Uterus (tissue), 3 donors: ENCODE measurements at regions not wholly inside any gene's neighbourhood (a gene's known extent, or its start where the extent isn't known, plus 50 kb on each side); places are given as distances from the start of the nearest gene placed in this dataset.

Source experiments
- DNase-seq, 2 donors: peaks; one replicate each; pipeline ENCODE4 v3.0.0-alpha.2; 2019 to 2020
- H3K27ac ChIP-seq, 2 donors: fragments of 200-600 bp; sonication (generic); 1 replicate in 1 of 2; 2 replicates in 1 of 2; pipeline ENCODE4 v1.5.1; 2016 to 2018
- H3K27me3 ChIP-seq, 2 donors: fragments of 200-600 bp; sonication (generic); one replicate each; pipeline ENCODE4 v1.5.1; 2018 to 2019; ENCODE audit warnings: control low read depth in 1 of 2
- H3K36me3 ChIP-seq, 2 donors: fragments of 200-600 bp; sonication (generic); one replicate each; pipeline ENCODE4 v1.5.1; 2019; ENCODE audit warnings: control low read depth in 1 of 2
- H3K4me1 ChIP-seq, 2 donors: fragments of 200-600 bp; sonication (generic); one replicate each; pipeline ENCODE4 v1.5.1; 2018 to 2019; ENCODE audit warnings: control low read depth in 1 of 2
- H3K4me3 ChIP-seq, 2 donors: fragments of 200-600 bp; sonication (generic); 1 replicate in 1 of 2; 2 replicates in 1 of 2; pipeline ENCODE4 v1.5.1; 2018 to 2019; ENCODE audit warnings: mild to moderate bottlenecking in 1 of 2
- H3K9me3 ChIP-seq, 2 donors: fragments of 200-600 bp; sonication (generic); one replicate each; pipeline ENCODE4 v1.5.1; 2019; ENCODE audit warnings: control low read depth in 1 of 2
- POLR2A ChIP-seq, 2 donors: fragments of 450-650 bp; IDR thresholded peaks; one replicate each; pipeline ENCODE4 v1.6.1; 2016; ENCODE audit warnings: antibody characterized with exemption in 2 of 2, mild to moderate bottlenecking in 1 of 2, moderate library complexity in 1 of 2
- intact Hi-C: fragments of 100-400 bp; cut with DNase I; formaldehyde crosslinking; loops from one replicate; pipeline ENCODE4 v1.15.1; 2023; ENCODE audit warnings: low total_unique reads
- TF ChIP-seq, protein P1 (sequence below), 4 experiments: fragments of 200-600 bp in 2 of 4; fragments of 450-650 bp in 2 of 4; sonication (generic) in 2 of 4; IDR thresholded peaks; one replicate each; pipeline ENCODE4 v1.5.1; 2016 to 2019; ENCODE audit warnings: antibody characterized with exemption in 4 of 4, mild to moderate bottlenecking in 2 of 4, moderate library complexity in 1 of 4
- donor health status: DM: yes; HTN: yes; CAD: no.

GRCh38 chr4:166459621-166460020 is 586.6 kb downstream of the TLL1 start:
- no peaks in the 10 kb centered on the region for H3K9me3 ChIP-seq
- no peaks in the 10 kb centered on the region for H3K27me3 ChIP-seq
- H3K27ac ChIP-seq = no peak overlapping the region
- H3K4me1 ChIP-seq = no peaks in the 10 kb centered on the region
- H3K36me3 ChIP-seq = no peaks in the 10 kb centered on the region
- intact Hi-C loops = no loop called here
- no peak for DNase-seq
- TF ChIP-seq POLR2A (IDR thresholded peaks at IDR 0.05) = no peak
- TF ChIP-seq, protein P1, sequence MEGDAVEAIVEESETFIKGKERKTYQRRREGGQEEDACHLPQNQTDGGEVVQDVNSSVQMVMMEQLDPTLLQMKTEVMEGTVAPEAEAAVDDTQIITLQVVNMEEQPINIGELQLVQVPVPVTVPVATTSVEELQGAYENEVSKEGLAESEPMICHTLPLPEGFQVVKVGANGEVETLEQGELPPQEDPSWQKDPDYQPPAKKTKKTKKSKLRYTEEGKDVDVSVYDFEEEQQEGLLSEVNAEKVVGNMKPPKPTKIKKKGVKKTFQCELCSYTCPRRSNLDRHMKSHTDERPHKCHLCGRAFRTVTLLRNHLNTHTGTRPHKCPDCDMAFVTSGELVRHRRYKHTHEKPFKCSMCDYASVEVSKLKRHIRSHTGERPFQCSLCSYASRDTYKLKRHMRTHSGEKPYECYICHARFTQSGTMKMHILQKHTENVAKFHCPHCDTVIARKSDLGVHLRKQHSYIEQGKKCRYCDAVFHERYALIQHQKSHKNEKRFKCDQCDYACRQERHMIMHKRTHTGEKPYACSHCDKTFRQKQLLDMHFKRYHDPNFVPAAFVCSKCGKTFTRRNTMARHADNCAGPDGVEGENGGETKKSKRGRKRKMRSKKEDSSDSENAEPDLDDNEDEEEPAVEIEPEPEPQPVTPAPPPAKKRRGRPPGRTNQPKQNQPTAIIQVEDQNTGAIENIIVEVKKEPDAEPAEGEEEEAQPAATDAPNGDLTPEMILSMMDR (IDR thresholded peaks at IDR 0.05) = no peak
- H3K4me3 ChIP-seq = no peak overlapping the region

DNA sequence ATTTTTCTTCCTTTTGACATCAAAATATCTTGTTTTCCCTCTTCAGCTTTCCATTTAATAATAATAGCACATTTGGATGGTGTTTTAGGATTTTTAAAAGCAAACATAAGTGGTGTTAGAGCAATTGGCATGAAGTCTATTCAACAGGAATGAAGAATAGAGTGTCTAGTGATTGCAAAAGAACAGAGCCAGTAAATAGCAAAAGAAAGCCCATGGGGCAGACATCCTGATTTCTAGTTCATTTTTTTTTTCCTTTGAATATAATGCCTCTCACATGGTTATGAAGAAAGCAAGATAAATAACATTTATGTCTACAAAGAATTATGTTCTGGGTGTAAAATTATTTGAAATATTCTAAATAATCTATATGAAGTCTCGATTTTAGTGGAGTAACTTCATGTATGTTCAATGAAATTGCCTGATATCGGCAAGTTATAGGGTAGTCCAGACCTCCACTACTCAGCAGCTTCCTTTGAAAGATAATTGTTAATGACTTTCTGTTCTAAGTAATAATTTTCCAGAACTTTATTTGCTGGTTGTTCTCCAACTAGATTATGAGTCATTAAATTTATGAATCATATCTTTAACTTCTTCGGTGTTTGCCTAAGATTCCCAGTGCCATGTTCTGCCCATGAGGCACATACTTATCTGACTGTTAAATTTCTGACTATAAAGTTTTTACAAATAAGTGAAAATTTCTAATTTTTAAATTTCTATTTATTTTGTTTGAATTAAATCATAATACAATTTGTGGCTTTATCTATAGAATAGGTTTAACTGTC is 587.9 kb downstream of the TLL1 start:
- no peaks in the 10 kb centered on the region for H3K27me3 ChIP-seq
- no peaks in the 10 kb centered on the region for H3K4me1 ChIP-seq
- H3K4me3 ChIP-seq = no peak overlapping the region
- no peak for DNase-seq
- TF ChIP-seq POLR2A (IDR thresholded peaks at IDR 0.05) = no peak
- TF ChIP-seq, protein P1 (IDR thresholded peaks at IDR 0.05) = no peak
- no peaks in the 10 kb centered on the region for H3K9me3 ChIP-seq
- intact Hi-C loops = no loop called here
- H3K36me3 ChIP-seq = no peaks in the 10 kb centered on the region
- no peak overlapping the region for H3K27ac ChIP-seq

GRCh38 chr4:166481055-166481454 is 608.0 kb downstream of the TLL1 start:
- no peak for TF ChIP-seq POLR2A (IDR thresholded peaks at IDR 0.05)
- TF ChIP-seq, protein P1 (IDR thresholded peaks at IDR 0.05) = no peak
- no peaks in the 10 kb centered on the region for H3K27me3 ChIP-seq
- H3K9me3 ChIP-seq = no peaks in the 10 kb centered on the region
- DNase-seq = no peak
- intact Hi-C loops = no loop called here
- no peak overlapping the region for H3K4me3 ChIP-seq
- H3K4me1 ChIP-seq = no peaks in the 10 kb centered on the region
- no peaks in the 10 kb centered on the region for H3K36me3 ChIP-seq
- H3K27ac ChIP-seq = no peak overlapping the region

GRCh38 chr4:166481739-166482138 is 608.7 kb downstream of the TLL1 start:
- Histone ChIP-seq H3K27ac (no peak overlapping the region), H3K27me3 (no peaks in the 10 kb centered on the region), H3K9me3 (no peaks in the 10 kb centered on the region), H3K4me3 (no peak overlapping the region), H3K4me1 (no peaks in the 10 kb centered on the region), H3K36me3 (no peaks in the 10 kb centered on the region)
- TF ChIP-seq, protein P1 (IDR thresholded peaks at IDR 0.05) = no peak
- TF ChIP-seq POLR2A (IDR thresholded peaks at IDR 0.05) = no peak
- intact Hi-C loops = no loop called here
- no peak for DNase-seq

GRCh38 chr4:166482758-166483157 is 609.7 kb downstream of the TLL1 start:
- TF ChIP-seq, protein P1 (IDR thresholded peaks at IDR 0.05) = no peak
- TF ChIP-seq POLR2A (IDR thresholded peaks at IDR 0.05) = no peak
- Histone ChIP-seq H3K27me3 (no peaks in the 10 kb centered on the region), H3K4me1 (no peaks in the 10 kb centered on the region), H3K27ac (no peak overlapping the region), H3K36me3 (no peaks in the 10 kb centered on the region), H3K9me3 (no peaks in the 10 kb centered on the region), H3K4me3 (no peak overlapping the region)
- DNase-seq = no peak
- intact Hi-C loops = no loop called here
